ENCODE measurements at regions not wholly inside any gene's neighbourhood (a gene's known extent, or its start where the extent isn't known, plus 50 kb on each side); places are given as distances from the start of the nearest gene placed in this dataset.
"Not testable (repeated sequence)": the region's sequence is repeated elsewhere in the genome, so short reads cannot be mapped to it uniquely, and the experiment has no call there.

DNA sequence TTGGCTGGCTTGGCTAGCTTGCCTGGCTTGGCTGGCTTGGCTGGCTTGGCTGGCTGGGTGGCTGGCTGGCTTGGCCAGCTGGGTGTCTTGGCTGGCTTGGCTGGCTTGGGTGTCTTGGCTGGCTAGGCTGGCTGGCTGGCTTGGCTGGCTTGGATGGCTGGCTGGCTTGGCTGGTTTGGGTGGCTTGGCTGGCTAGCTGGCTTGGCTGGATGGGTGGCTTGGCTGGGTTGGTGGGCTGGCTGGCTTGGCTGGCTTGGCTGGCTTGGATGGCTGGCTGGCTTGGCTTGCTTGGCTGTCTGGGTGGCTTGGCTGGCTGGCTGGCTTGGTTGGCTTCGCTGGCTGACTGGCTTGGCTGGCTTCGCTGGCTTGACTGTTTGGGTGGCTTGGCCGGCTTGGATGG lies 440.3 kb downstream of the GOLGA6L6 start:
- TF ChIP-seq ZNF274 (IDR thresholded peaks at IDR 0.05; ENCODE audit: low read depth, low read length); POLR2A (IDR thresholded peaks at IDR 0.05; ENCODE audit: borderline replicate concordance, extremely low read depth, insufficient read depth, insufficient read length); CTCF (IDR thresholded peaks at IDR 0.05 in 2 of 3, conservative IDR thresholded peaks at IDR 0.05 in 1 of 3; ENCODE audit: borderline replicate concordance in 1 of 3, insufficient read depth in 1 of 3, low read depth in 2 of 3, low read length in 2 of 3); TCF7L2 (IDR thresholded peaks at IDR 0.05; ENCODE audit: borderline replicate concordance, extremely low read depth, insufficient read depth, insufficient read length); POLR2AphosphoS5 (IDR thresholded peaks at IDR 0.05; ENCODE audit: low read depth, low read length): not testable (repeated sequence)

Measured in HCT116 (cell line).